GM20000 (cell line): ENCODE measurements at regions not wholly inside any gene's neighbourhood (a gene's known extent, or its start where the extent isn't known, plus 50 kb on each side); places are given as distances from the start of the nearest gene placed in this dataset.

Experiments
- DNase-seq: peaks from one replicate; pipeline ENCODE4 v3.0.0; 2012; ENCODE audit warnings: low spot score
- CTCF ChIP-seq: IDR thresholded peaks from 2 replicates; pipeline ENCODE4 v1.5.1; 2012; ENCODE audit warnings: mild to moderate bottlenecking, control low read depth; ENCODE audit errors: extremely low read depth, missing control alignments

- no peak for TF ChIP-seq CTCF
- no peak for DNase-seq
Observed at GRCh38 chr17:68665373-68665772, 64.2 kb upstream of the FAM20A start.

GRCh38 chr17:68662479-68662878 is 61.3 kb upstream of the FAM20A start:
- TF ChIP-seq CTCF = no peak
- no peak for DNase-seq

- TF ChIP-seq CTCF = no peak
- no peak for DNase-seq
Observed at GRCh38 chr17:68662037-68662432, 60.9 kb upstream of the FAM20A start.

- DNase-seq = no peak
- TF ChIP-seq CTCF = no peak
Observed at GRCh38 chr17:68661265-68662036, 60.3 kb upstream of the FAM20A start.

GRCh38 chr17:68660302-68660701 is 59.1 kb upstream of the FAM20A start:
- TF ChIP-seq CTCF = no peak
- DNase-seq = no peak

- TF ChIP-seq CTCF = no peak
- no peak for DNase-seq
Observed at GRCh38 chr17:68658999-68659780, 58.0 kb upstream of the FAM20A start.

GRCh38 chr17:68657576-68657975 is 56.4 kb upstream of the FAM20A start:
- DNase-seq = no peak
- TF ChIP-seq CTCF = no peak
